Prostate gland (tissue), 2 donors: ENCODE measurements at regions not wholly inside any gene's neighbourhood (a gene's known extent, or its start where the extent isn't known, plus 50 kb on each side); places are given as distances from the start of the nearest gene placed in this dataset.

Experiments used
- CTCF ChIP-seq, 4 experiments: fragments of 200-600 bp in 2 of 4; fragments of 450-650 bp in 2 of 4; sonication (generic) in 2 of 4; IDR thresholded peaks; 1 replicate in 3 of 4; 2 replicates in 1 of 4; pipeline ENCODE4 v1.5.1; 2016 to 2019; ENCODE audit warnings: antibody characterized with exemption in 4 of 4, mild to moderate bottlenecking in 2 of 4, moderate library complexity in 2 of 4
- POLR2A ChIP-seq: fragments of 450-650 bp; IDR thresholded peaks from one replicate; pipeline ENCODE4 v1.6.1; 2016; ENCODE audit warnings: antibody characterized with exemption, mild to moderate bottlenecking
- POLR2AphosphoS5 ChIP-seq: sonication (generic); formaldehyde crosslinking; IDR thresholded peaks from one replicate; pipeline ENCODE4 v1.6.1; 2017; ENCODE audit warnings: antibody characterized with exemption

- TF ChIP-seq POLR2A (no peak), CTCF (IDR thresholded peaks at IDR 0.05) (no peak), POLR2AphosphoS5 (no peak)
These were observed 600.6 kb upstream of the SETBP1 start for GRCh38 chr18:44080054-44080453.
